Stomach (tissue), 4 donors: ENCODE measurements at regions not wholly inside any gene's neighbourhood (a gene's known extent, or its start where the extent isn't known, plus 50 kb on each side); places are given as distances from the start of the nearest gene placed in this dataset.

Experiments used
- CTCF ChIP-seq, 7 experiments: fragments of 450-650 bp in 4 of 7; fragments of 200-600 bp in 3 of 7; sonication (generic) in 3 of 7; IDR thresholded peaks; one replicate each; pipeline ENCODE4 v1.5.1; 2016 to 2019; ENCODE audit warnings: antibody characterized with exemption in 7 of 7, control low read depth in 2 of 7, mild to moderate bottlenecking in 1 of 7
- POLR2A ChIP-seq, 4 donors: fragments of 450-650 bp; IDR thresholded peaks; one replicate each; pipeline ENCODE4 v1.6.1; 2016; ENCODE audit warnings: antibody characterized with exemption in 4 of 4, control low read depth in 2 of 4, mild to moderate bottlenecking in 1 of 4, moderate library complexity in 1 of 4

- TF ChIP-seq CTCF (IDR thresholded peaks at IDR 0.05) (no peak), POLR2A (IDR thresholded peaks at IDR 0.05) (no peak)
These were observed 375.7 kb upstream of the POU3F2 start for GRCh38 chr6:98458708-98459107.
